MCF 10A (cell line): ENCODE measurements at regions not wholly inside any gene's neighbourhood (a gene's known extent, or its start where the extent isn't known, plus 50 kb on each side); places are given as distances from the start of the nearest gene placed in this dataset.

Source experiments
- BruUV-seq: library from RNA; stranded (reverse); fragments of 400-500 nt; replicated peaks from 2 replicates; lab custom pipeline; 2021; lab: Mats Ljungman, UMichigan
- CTCF ChIA-PET: fragments of 300-600 bp; sonication (Branson Sonifier 250); formaldehyde crosslinking; extraction: SDS; loops from one replicate; lab custom pipeline; 2021; ENCODE audit warnings: antibody characterized with exemption, inconsistent platforms; lab: Yijun Ruan, JAX
- POLR2A ChIA-PET: fragments of 300-600, 350-650 bp; sonication (Branson Sonifier 250); formaldehyde crosslinking; extraction: SDS; loops from one replicate; lab custom pipeline; 2020; ENCODE audit warnings: antibody characterized with exemption, inconsistent platforms; lab: Yijun Ruan, JAX
- DNase-seq: peaks from one replicate; pipeline ENCODE4 v3.0.0-alpha.2; 2018; ENCODE audit not compliant: unreplicated experiment
- H3K27ac Mint-ChIP-seq: one replicate; pipeline ENCODE4 v1.8.0; 2022; ENCODE audit warnings: mild to moderate bottlenecking, low read depth, mixed read lengths; ENCODE audit not compliant: unreplicated experiment
- H3K27me3 Mint-ChIP-seq: one replicate; pipeline ENCODE4 v1.8.0; 2022; ENCODE audit warnings: mixed read lengths; ENCODE audit not compliant: insufficient read depth, unreplicated experiment
- H3K36me3 Mint-ChIP-seq: one replicate; pipeline ENCODE4 v1.8.0; 2022; ENCODE audit warnings: mild to moderate bottlenecking, moderate library complexity, mixed read lengths; ENCODE audit not compliant: insufficient read depth, unreplicated experiment
- H3K4me1 Mint-ChIP-seq: one replicate; pipeline ENCODE4 v1.8.0; 2022; ENCODE audit warnings: mixed read lengths; ENCODE audit not compliant: insufficient read depth, unreplicated experiment
- H3K4me3 Mint-ChIP-seq: one replicate; pipeline ENCODE4 v1.8.0; 2022; ENCODE audit warnings: mild to moderate bottlenecking, moderate library complexity, mixed read lengths; ENCODE audit not compliant: unreplicated experiment
- H3K9me3 Mint-ChIP-seq: one replicate; pipeline ENCODE4 v1.8.0; 2022; ENCODE audit warnings: mixed read lengths; ENCODE audit not compliant: unreplicated experiment
- intact Hi-C: fragments of 100-400 bp; cut with micrococcal nuclease; formaldehyde crosslinking; loops from 2 replicates; pipeline ENCODE4 v1.14.1; 2022
- TF ChIP-seq, protein P1 (sequence below): fragments of 200-600 bp; IDR thresholded peaks from one replicate; pipeline ENCODE4 v1.8.0; 2022; ENCODE audit warnings: antibody characterized with exemption, mild to moderate bottlenecking; ENCODE audit not compliant: unreplicated experiment

DNA sequence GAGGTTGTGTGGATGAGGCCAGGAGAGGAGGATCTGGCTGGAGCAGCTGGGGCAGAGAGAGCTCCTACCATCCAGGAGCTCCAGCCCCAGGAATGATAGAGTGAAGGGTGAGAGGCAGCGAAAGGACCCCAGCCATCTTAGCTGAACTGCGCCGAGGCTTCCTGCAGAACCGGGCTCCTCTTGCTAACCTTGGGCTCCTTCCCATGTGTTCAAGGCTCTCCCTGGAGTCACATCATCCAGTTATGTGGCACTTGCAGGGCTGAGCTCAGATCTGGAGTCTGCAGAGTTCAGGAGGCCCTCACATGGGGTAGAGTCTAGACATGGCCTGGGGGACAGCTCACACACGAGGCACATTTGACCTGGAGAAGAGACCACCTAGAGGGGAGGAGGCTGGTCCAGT, 225.0 kb upstream of the ZNF32 start:
- H3K27me3 Mint-ChIP-seq, result no peaks in the 10 kb centered on the region
- H3K4me3 Mint-ChIP-seq, result no peak overlapping the region
- no peak overlapping the region for H3K27ac Mint-ChIP-seq
- no peaks in the 10 kb centered on the region for H3K36me3 Mint-ChIP-seq
- no TSS peak for BruUV-seq
- intact Hi-C loops, result no loop called here
- H3K9me3 Mint-ChIP-seq, result no peaks in the 10 kb centered on the region
- no peak for DNase-seq
- ChIA-PET POLR2A (no interaction called here), CTCF (no interaction called here)
- TF ChIP-seq, protein P1, sequence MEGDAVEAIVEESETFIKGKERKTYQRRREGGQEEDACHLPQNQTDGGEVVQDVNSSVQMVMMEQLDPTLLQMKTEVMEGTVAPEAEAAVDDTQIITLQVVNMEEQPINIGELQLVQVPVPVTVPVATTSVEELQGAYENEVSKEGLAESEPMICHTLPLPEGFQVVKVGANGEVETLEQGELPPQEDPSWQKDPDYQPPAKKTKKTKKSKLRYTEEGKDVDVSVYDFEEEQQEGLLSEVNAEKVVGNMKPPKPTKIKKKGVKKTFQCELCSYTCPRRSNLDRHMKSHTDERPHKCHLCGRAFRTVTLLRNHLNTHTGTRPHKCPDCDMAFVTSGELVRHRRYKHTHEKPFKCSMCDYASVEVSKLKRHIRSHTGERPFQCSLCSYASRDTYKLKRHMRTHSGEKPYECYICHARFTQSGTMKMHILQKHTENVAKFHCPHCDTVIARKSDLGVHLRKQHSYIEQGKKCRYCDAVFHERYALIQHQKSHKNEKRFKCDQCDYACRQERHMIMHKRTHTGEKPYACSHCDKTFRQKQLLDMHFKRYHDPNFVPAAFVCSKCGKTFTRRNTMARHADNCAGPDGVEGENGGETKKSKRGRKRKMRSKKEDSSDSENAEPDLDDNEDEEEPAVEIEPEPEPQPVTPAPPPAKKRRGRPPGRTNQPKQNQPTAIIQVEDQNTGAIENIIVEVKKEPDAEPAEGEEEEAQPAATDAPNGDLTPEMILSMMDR, result no peak
- no peaks in the 10 kb centered on the region for H3K4me1 Mint-ChIP-seq

DNA sequence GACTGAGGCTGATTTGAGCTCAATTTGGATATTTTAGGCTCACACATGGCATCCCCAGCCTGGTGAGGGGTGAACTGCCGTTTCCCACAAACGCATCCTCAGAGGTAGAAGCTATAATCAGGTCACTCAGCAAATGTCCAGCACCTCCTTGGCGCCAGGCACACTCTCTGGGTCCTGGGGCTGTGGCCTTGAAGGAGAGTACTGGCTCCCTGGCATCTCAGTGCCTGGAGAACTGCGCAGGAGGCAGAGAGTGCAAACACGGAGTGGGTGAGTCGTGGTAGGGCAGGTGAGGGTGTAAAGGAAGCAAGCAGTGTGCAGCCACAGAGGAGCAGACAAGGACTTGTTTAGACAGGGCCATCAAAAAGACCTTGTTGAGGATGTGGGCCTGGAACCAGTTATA, 224.0 kb upstream of the ZNF32 start:
- Mint-ChIP-seq H3K4me1 (no peaks in the 10 kb centered on the region), H3K4me3 (no peak overlapping the region), H3K27ac (no peak overlapping the region), H3K9me3 (no peaks in the 10 kb centered on the region), H3K36me3 (no peaks in the 10 kb centered on the region), H3K27me3 (no peaks in the 10 kb centered on the region)
- TF ChIP-seq, protein P1, result no peak
- CTCF ChIA-PET, result interaction anchor here (0.6 kb wide), 2 partner anchors 40 to 72 kb away, joined by 3 read pairs; no protein-coding TSS in a partner anchor
- intact Hi-C loops, result no loop called here
- no TSS peak for BruUV-seq
- POLR2A ChIA-PET, result no interaction called here
- no peak for DNase-seq

DNA sequence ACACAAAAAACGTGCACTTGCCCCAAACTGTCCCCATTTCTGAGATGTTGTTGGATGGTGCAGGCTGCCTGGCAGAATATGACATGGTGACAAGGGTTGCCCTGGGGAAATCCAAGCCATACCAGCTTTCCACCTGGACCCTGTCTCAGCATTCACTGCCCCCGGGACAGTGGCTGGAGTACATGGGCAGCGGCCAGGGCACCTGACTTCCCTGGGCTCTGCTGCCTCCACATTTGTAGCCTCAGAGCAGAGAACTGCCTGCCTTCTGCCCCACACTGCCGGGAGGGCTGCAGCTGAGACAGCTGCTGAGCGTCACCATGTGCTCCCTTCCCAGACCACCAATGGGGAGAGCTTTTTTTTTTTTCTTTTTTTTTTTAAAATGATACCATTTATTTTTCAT, 222.9 kb upstream of the ZNF32 start:
- peaks cover 7% of the 10 kb centered on the region for H3K27me3 Mint-ChIP-seq
- POLR2A ChIA-PET, result no interaction called here
- no peaks in the 10 kb centered on the region for H3K9me3 Mint-ChIP-seq
- intact Hi-C loops, result no loop called here
- TF ChIP-seq, protein P1, result no peak
- H3K36me3 Mint-ChIP-seq, result no peaks in the 10 kb centered on the region
- H3K27ac Mint-ChIP-seq, result no peak overlapping the region
- no peaks in the 10 kb centered on the region for H3K4me1 Mint-ChIP-seq
- no TSS peak for BruUV-seq
- no peak for DNase-seq
- CTCF ChIA-PET, result interaction anchor here (0.6 kb wide), 2 partner anchors 559 to 585 kb away, joined by 3 read pairs; no protein-coding TSS in a partner anchor
- H3K4me3 Mint-ChIP-seq, result no peak overlapping the region

DNA sequence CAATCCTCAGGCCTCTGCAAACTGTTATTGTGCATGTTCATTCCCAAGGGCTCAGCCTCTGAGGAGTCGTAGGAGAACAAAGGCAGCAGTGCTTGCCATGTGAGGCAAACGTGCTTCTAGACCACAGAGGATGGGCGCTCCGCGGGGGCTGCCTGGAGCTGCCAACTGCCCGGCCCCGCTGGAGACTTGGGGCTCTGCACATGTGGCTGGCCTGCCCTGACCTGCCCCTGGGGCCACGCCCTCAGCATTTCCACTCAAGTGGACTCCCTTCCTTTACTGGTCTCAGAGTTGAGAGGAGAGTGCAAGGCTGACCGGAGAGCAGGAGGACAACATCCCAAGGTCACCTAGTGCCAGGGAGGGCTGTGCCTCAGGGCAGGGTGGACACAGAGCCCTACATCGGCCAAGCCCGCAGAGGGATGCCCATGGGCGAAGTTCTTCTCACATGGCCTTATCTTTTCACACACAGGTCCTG, 222.3 kb upstream of the ZNF32 start:
- TF ChIP-seq, protein P1, result no peak
- Mint-ChIP-seq H3K4me1 (no peaks in the 10 kb centered on the region), H3K27ac (no peak overlapping the region), H3K36me3 (no peaks in the 10 kb centered on the region), H3K4me3 (no peak overlapping the region), H3K27me3 (peaks cover 13% of the 10 kb centered on the region), H3K9me3 (no peaks in the 10 kb centered on the region)
- intact Hi-C loops, result no loop called here
- POLR2A ChIA-PET, result no interaction called here
- BruUV-seq, result no TSS peak
- no peak for DNase-seq
- CTCF ChIA-PET, result interaction anchor here (0.6 kb wide), 1 partner anchor 558 kb away, joined by 3 read pairs; no protein-coding TSS in a partner anchor
